HL-60/S4 treated with phorbol 12-myristate 13-acetate at 8.2 ng/mL for 4 days and 3 days (cell line): ENCODE measurements at regions not wholly inside any gene's neighbourhood (a gene's known extent, or its start where the extent isn't known, plus 50 kb on each side); places are given as distances from the start of the nearest gene placed in this dataset.
"Not testable (repeated sequence)": the region's sequence is repeated elsewhere in the genome, so short reads cannot be mapped to it uniquely, and the experiment has no call there.

ENCODE experiments used
- in situ Hi-C: fragments of 300-500 bp; cut with MboI; formaldehyde crosslinking; loops from 2 replicates; pipeline ENCODE4 v1.15.0; 2022; ENCODE audit warnings: low sequenced_read_pairs

DNA sequence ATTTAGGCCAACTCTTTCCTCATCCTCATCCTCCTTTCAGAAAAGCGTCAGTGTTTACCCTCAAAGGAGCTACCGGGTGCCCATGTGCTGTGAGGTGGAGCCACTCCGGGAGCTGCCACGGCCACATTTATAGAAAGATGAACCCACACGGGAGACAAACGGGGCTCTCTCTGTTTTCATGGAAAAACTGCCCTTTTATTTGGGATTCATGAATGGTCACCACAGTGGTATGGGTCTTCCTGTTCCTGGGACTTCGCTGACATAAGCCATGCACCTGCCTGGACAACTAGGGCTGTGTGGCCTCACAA lies 224.2 kb downstream of the ZIC5 start:
- in situ Hi-C loops, result no loop called here

DNA sequence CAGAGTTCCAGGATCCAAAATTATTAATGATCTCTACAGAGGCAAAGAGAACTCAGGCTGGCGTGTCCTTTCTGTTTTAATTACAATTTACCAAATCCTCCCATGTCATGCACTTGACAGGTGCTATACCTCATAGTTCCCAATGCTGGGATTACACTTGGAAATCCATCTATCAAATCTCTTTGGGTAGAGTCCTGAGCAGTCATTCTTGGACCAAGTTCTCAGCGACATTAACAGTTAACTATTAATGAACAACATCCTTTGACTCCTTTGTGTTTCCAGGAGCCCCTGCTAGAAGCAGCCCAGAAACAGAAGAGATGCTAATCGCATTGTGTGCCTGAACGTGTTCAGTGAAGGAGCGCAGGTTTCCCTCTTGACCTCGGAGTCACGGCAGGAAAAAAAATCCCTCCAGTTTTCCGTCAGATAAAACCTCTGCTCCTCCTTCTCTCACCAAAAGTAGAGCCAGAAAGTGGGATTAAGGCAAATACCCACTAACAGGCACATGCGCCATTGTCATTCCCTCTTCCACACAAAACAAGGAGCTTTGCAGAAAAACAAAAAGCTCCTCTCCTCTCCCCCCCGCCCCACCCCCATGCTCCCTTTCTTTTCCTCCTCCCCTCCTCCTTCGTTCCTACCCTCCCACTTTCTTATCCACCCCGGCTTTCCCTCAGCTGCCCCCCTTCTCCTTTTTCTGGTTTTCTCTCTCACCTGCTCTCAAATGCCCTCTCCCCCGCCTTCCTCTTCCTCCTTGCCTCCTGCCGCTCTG lies 224.7 kb downstream of the ZIC5 start:
- in situ Hi-C loops, result no loop called here

DNA sequence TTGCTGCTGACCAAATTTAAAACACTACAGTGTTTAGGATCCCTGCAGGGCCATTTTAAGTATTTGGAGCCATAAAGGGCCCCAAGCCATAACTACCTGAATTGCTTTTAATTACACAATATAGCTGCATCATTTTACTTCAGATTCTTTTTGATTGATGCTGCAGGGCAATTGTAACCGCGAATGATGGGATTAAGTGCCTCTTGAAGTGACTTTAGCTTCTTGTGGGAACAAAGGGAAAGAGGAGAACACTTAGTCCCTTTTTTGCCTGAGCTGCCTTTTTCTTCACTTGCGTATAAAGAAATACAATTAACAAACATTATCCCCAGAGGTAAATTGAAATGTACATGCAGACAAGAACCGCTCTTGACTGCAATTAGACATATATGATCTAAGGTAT lies 228.5 kb downstream of the ZIC5 start:
- in situ Hi-C loops, result no loop called here

DNA sequence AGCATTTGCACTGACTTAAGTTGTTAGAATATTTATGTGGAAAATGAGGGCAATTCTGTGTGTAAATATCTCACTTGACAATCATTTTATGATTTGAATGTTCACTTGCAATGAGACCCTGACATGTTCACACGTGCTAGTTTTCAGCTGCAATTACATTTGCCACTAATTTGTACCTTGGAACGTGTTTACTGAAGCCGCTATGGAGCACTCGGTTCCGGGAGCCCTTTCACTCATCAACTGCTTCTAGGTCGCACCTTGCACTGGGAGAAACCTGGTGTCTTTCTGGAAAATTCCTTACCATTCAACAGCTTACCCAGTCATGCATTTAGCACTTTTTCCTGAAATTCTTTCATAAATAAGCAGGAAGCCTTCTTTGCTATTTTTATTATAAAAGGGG lies 229.6 kb downstream of the ZIC5 start:
- in situ Hi-C loops, result no loop called here

DNA sequence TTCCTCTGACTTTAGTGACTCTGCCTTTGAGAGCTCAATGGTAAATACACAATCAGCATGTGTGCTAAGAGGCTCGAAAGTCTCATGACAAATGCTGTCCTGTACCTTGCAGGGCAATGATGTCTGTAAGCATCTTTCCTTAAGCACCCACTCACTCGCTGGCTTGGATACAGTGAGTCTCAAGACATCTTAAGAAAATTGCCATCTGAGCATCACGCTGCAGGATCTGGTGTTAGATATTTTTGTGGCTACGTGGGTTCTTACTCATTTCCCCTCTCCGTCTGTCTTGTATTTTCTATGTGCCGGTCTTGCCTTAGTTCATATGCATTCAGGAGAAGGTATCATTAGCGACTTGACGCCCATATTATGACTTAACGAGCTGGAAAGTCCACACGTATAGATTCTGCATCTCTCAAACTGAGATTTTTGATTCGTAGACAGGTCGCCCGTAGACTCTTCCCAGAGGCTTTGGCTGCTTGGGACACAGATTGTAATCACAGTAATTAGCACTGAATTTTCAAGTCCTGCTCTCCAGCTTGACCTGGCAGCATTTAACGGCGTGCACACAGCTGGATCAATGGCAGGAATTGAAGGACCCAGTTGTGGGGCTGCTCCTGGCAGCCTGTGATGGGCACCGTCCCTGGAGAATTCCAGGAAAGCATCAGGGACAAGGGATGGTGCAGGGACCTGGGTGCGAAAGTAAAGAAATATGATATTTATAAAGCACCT lies 231.2 kb downstream of the ZIC5 start:
- in situ Hi-C loops, result no loop called here

DNA sequence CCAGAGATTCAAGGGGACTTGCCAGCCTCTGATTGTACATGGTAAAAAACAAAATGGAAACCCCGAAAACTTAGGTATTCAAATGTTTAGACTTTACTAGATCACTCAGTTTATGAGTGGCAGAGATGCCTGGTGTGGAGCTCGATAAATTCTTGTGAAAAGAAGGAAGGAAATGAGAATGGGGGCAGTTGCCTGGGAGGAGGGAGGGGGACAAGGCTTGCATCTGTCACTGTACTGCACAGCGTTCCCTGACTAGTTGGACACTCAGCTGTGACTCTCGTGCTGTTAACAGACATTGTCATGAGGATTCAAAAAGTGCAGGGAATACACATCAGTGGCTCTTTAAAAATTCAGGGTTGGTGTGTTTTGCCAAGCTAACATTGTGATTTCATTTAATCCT lies 232.9 kb downstream of the ZIC5 start:
- in situ Hi-C loops, result no loop called here

DNA sequence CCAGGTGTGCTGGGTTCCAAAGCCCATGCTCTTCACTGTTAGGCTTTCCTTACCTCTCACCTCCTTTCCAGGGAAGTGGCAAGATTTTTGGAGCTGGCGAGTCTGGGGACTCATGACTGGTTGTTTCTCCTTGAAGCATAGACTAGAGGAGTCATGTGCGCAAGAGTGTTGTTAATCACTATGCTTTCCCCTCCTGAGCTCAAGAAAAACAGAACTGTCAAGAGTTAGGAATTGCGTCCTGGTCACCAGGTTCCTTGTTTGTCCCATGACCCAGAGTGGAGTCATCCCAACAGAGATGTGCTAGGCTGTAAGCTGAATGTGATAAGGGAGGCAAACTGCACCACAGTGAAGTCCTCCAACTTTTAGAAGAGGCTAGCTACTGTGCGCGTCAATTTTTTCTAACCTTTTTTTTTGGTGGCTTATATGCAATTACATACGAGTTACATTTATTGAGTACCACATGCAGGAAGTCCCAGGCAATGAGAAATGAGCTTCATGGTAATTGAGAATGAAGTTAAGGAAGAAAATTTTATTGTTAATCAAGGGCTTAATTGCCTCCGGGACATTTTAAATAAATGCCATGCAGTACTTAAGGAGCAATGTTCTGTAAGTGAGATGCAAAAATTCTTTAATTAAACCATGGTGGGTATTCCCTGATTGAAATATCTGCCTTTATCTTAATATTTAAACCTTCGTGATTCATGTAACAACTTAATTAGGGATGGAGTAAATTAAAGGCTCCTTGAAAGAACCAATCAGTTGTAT lies 233.9 kb downstream of the ZIC5 start:
- in situ Hi-C loops, result no loop called here

DNA sequence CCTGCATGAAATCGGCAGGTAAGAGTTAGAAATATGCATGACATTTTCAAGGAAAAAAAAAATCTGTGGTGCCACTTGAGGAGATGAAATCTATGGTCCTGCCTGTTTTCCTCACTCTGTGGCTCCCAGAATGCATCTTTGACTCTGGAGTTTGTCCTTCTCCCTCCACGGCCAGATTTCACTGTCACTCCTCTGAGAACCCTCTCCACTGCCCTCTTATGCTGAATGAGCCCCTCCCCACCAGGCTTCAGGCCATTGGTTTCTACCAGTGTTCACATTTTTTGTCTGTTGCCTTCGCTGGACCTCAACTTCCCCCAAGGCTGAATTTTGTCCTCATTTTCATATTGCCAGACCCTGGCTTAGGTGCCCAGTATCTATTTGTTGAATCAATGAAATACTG lies 235.0 kb downstream of the ZIC5 start:
- in situ Hi-C loops, result no loop called here

DNA sequence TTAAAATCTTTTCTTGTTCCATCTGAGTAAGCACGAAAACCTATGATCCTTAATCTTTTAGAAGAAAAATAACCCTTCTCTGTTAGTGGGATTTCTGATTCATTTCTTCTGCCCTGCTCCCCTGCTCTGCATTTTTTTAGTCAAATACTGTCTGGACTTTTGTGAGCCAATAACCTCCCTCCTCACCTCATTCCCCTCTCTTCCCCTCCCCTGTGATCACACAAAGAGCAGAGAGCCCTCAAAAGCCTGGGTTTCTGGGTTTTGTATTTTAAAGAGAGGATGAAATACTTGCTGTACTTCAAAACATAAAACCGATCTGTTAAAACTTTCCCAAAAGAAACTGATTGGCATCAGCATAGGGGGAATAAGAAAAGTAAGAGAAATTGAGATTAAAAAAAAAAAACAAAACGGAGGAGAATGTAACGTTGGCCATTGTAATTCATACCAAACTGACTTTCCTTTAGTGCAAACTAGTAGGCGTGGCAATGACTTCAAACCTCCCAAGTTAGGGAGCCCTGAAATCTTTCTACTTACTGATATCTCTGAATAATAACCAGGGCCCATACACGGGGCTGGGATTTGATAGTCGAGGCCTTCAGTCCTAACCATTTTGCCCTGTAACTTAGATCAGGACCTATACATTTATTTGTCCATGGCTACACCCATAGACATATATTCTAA lies 232.9 kb downstream of the TM9SF2 start:
- in situ Hi-C loops, result no loop called here

DNA sequence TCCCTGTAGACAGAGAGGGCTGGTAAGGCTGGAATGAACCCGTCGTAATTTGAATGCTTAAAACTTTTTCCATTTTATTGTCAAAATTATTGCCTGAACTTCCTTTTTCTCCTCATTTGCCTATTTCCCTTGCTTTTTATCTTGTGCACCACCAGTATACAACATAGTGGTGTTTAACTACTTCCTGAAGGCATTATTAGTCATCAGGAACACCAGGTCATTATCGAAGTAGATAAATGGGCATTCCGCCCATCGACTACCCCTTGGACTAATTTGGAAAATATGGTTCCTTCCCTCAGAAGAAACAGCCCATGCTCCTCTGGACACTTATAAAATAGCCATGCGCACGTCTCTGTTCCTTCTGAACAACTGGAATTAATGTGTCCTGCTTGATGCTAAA lies 232.1 kb downstream of the TM9SF2 start:
- in situ Hi-C loops, result no loop called here

DNA sequence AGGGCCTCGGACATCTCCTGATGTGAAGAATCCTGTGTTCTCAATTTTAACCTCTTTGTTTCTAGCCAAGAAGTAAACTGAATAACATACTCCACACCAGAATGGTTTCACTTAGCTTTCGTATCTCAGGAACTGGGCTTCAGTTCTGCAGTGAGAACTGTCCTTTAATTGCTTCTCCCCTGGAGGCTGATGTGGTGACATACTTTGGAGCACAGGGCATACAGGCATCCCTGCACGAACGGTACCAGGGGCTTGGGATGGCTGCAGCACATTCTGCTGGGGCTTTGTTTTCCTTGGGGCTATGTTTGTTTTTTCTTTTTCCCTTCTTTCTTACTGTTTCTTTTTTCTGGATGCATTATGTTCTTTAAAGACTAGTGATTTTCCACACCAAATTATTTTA lies 230.5 kb downstream of the TM9SF2 start:
- in situ Hi-C loops, result no loop called here

DNA sequence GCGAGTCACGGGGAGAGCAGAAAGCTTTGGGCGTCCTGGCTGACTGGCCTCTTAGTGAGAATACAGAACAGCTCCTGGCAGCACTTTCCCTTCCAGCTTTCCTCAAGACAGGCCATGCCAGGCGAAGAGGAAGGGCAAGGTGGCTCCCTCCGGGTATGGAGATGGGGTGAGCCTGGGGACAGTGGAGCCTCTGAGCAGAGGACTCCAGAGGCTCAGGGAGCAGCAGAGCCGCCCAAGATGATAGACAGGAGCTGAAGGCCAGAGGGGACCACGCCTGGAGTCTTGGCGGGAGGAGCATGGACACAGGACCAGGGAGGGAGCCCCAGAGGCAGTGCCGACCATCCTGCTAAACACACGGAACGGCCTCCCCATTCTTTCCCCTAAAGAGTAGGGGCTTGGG lies 229.1 kb downstream of the TM9SF2 start:
- in situ Hi-C loops, result no loop called here

DNA sequence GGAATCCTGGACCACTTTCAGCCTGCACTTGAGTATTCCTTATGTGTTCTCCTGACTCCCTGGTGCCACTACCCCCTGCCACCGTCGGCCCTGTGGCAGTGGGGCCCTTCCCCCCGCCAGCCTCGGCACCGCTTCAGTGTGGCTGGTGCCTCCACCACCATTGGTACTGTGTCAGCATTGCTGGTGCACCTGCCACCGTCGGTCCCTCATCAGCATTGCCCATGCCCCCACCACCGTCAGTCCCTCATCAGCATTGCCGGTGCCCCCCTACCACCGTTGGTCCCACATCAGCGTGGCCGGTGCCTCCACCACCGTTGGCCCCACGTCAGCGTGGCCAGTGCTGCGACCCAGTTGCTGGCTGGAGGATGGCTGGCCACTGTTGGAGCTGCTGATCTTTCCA lies 228.5 kb downstream of the TM9SF2 start:
- in situ Hi-C loops, result no loop called here

DNA sequence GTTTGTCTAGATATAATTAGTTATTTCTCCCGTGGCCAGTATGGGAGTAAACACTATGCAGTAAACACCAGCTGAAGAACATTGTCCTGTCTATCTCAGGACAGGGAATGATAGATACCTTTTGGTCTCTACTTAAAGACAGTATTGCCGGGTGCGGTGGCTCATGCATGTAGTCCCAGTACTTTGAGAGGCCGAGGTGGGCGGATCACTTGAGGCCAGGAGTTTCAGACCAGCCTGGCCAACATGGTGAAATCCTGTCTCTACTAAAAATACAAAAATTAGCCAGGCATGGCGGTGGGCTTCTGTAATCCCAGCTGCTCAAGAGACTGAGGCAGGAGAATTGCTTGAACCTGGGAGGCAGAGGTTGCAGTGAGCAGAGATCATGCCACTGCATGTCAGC lies 226.4 kb downstream of the TM9SF2 start:
- in situ Hi-C loops, result not testable (repeated sequence)

DNA sequence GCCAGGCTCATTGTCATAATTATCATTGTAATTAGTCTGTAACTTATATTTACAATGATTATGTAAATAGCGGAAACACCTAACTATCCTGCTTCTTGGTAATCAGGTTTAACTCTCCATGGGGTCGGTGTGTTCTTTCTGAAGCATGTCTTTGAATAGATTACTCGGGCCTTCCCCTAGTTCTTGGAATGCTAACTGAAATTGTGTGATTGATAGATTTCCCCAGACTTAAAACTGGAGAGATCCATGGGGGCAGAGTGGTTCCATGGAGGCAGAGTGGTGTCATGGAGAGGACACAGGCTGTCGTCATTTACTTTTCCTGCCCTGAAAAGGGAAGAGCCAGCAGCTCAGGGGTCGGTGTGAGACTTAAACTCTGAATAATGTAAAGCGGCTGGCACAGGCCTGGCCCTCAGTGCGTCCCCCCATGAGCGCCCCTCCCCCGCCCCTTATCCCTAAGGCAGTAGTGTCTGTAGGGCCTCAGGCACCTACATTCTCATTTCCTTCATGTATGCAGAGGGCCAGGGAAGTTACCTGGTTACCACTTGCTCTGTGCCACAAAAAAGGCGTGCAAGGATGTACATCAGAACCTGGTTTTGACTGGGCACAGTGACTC lies 225.1 kb downstream of the TM9SF2 start:
- in situ Hi-C loops, result no loop called here

DNA sequence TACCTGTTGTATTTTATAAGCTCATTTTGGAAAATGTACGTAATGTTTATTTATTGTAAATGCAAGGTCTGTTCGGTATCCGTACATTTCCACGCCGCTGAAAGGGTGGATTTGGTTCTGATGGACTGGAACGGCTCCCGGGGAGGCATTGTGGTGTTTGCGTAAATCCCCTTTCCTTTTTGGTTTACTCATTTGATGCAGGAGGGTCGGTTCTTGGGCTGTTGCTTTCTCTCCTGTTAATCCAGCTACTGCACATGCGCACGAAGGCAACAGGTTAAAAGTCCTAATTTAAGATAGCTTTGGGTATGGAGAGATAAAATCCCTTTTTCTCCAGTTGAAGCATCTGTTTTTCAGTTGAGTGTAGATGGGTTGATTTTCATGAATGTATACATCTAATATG lies 224.4 kb downstream of the TM9SF2 start:
- in situ Hi-C loops, result no loop called here

DNA sequence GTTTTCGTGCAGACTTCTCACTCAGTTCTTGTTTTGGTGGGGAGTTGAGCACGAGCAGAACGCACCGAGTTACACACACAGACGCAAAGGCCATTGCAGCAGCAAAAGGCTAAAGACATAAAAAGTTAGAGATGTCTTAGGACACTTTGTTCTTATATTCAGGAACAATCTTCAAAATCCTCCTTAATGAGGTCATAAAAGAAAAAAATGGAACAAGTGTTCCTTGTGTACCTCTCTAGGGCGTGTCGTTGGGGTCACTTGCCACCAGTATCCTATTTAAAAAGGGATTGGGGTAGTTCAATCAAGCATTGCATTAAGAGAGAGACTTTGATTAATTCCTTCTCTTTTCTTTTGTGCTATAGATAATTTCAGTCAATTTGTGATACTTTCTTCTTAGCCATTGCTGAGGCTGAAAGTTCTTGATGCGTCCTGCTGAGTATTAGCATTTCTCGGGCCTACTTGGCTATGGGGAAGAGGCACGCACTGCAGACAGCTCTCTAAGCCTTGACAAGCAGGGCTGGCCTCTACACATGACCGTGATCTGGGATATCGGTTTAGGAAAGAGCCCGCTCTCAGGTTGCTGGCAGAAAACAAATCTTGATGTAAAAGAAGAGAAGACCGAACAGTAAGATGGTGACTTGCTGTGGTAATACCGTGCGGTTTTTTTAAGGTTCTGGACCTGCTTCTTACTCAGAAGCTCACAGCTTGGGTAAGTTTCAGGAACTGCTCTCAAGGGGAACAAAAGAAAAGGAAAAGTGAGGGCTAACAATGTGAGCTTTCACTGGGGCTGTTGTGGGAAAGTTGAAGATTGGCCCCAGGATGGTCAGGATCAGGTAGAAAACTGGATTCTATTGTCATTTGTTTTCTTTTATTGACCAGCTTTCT lies 223.6 kb downstream of the TM9SF2 start:
- in situ Hi-C loops, result no loop called here

DNA sequence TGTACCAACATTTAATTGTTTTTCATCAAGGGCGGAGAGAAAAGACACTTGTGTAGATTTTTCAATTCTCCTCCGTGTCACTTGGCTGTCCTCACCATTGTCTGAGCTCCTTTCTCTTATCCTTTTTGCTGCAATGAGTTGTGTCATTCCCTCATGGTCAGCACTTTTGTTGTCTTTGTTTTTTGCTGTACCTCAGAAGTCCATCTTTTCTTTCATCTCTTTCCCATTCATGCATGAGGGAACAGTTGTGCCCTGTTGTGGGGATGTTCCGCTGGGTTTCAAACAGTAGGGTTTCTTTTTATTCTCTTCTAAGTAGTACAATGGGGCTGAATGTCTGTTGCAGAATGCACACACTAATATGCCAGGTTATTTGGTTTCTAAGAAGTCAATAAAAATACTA lies 222.6 kb downstream of the TM9SF2 start:
- in situ Hi-C loops, result no loop called here

DNA sequence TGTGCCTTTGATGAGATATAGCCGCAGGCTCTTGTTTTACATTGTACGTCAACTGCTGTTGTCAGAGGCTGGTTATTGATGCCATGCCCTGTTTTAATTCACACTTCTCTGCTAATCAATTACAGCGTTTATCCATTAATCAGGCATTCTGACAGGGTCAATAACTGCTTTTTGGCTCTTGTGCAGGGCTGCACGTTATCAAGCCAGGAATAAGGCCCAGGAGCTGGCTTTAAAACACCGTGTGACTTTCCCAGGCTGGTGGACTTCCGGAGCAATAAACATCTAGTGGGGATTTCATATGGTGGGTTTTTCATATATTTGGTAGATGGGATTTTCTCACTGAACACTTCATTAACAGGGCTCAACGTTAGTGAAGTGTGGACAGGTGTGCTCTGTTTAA lies 221.7 kb downstream of the TM9SF2 start:
- in situ Hi-C loops, result no loop called here

DNA sequence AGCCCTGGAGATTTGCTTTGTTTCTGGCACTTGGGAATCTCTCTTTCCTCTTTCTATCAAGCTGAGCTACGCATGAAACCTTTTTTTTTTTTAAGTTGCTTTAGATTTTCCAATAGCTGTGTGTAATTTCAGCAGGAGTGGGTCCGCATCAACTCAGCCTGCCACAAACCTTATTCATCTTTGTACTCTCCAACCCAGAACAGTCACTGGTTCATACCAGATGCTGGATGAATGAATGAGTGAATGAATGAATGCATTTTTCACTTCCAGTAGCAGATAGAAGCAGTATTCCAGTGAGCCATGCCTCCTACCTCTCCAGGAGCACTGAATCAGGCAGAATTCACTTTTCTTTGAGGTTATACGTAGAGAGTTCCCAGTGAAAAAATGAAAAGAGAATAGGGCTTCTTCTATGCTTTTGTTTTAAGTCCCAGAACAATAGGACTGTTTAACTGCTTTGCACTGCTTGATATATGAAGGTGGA lies 221.1 kb downstream of the TM9SF2 start:
- in situ Hi-C loops, result no loop called here
